OCI-M2 (cell line): ENCODE measurements at regions not wholly inside any gene's neighbourhood (a gene's known extent, or its start where the extent isn't known, plus 50 kb on each side); places are given as distances from the start of the nearest gene placed in this dataset.
"Not testable (repeated sequence)": the region's sequence is repeated elsewhere in the genome, so short reads cannot be mapped to it uniquely, and the experiment has no call there.

Source experiments
- DNase-seq: peaks from one replicate; lab custom pipeline; 2025; ENCODE audit not compliant: unreplicated experiment; lab: John Stamatoyannopoulos, UW

GRCh38 chr7:87007038-87007437, 52.4 kb downstream of the ELAPOR2 start:
- DNase-seq = no peak

- DNase-seq = no peak
Measured at GRCh38 chr7:87004956-87005355, 54.5 kb downstream of the ELAPOR2 start.

- DNase-seq = no peak
Measured at GRCh38 chr7:87003872-87004798, 55.3 kb downstream of the ELAPOR2 start.

- DNase-seq = no peak
Measured at GRCh38 chr7:87001214-87001613, 58.2 kb downstream of the ELAPOR2 start.

GRCh38 chr7:87000344-87000743, 59.1 kb downstream of the ELAPOR2 start:
- no peak for DNase-seq

GRCh38 chr7:86999750-87000149, 59.7 kb downstream of the ELAPOR2 start:
- no peak for DNase-seq

GRCh38 chr7:86995814-86996213, 63.6 kb downstream of the ELAPOR2 start:
- DNase-seq = no peak

GRCh38 chr7:86995052-86995725, 64.3 kb downstream of the ELAPOR2 start:
- no peak for DNase-seq

- no peak for DNase-seq
Measured at GRCh38 chr7:86991771-86992191, 67.7 kb downstream of the ELAPOR2 start.

GRCh38 chr7:86991093-86991769, 68.2 kb downstream of the ELAPOR2 start:
- DNase-seq = no peak

GRCh38 chr7:86989407-86989806, 70.0 kb downstream of the ELAPOR2 start:
- no peak for DNase-seq

GRCh38 chr7:86987834-86988233, 71.6 kb downstream of the ELAPOR2 start:
- DNase-seq = not testable (repeated sequence)

GRCh38 chr7:86987358-86987757, 72.1 kb downstream of the ELAPOR2 start:
- DNase-seq = not testable (repeated sequence)

GRCh38 chr7:86985342-86985741, 74.1 kb downstream of the ELAPOR2 start:
- not testable (repeated sequence) for DNase-seq

- not testable (repeated sequence) for DNase-seq
Measured at GRCh38 chr7:86983654-86984053, 75.8 kb downstream of the ELAPOR2 start.

- DNase-seq = not testable (repeated sequence)
Measured at GRCh38 chr7:86981937-86982336, 77.5 kb downstream of the ELAPOR2 start.

GRCh38 chr7:86981127-86981526, 78.3 kb downstream of the ELAPOR2 start:
- DNase-seq = no peak

GRCh38 chr7:86980223-86980622, 79.2 kb downstream of the ELAPOR2 start:
- no peak for DNase-seq

- DNase-seq = no peak
Measured at GRCh38 chr7:86978808-86979506, 80.5 kb downstream of the ELAPOR2 start.

- DNase-seq = no peak
Measured at GRCh38 chr7:86976958-86977357, 82.5 kb downstream of the ELAPOR2 start.

- DNase-seq = no peak
Measured at GRCh38 chr7:86975914-86976313, 83.5 kb downstream of the ELAPOR2 start.
